GM18951 (cell line): ENCODE measurements at regions not wholly inside any gene's neighbourhood (a gene's known extent, or its start where the extent isn't known, plus 50 kb on each side); places are given as distances from the start of the nearest gene placed in this dataset.
"Not testable (repeated sequence)": the region's sequence is repeated elsewhere in the genome, so short reads cannot be mapped to it uniquely, and the experiment has no call there.

Source experiments
- POLR2A ChIP-seq: IDR thresholded peaks from 4 replicates; pipeline ENCODE4 v1.6.1; 2011; ENCODE audit warnings: mild to moderate bottlenecking; ENCODE audit not compliant: insufficient read length, insufficient read depth; ENCODE audit errors: extremely low read depth
- in situ Hi-C: fragments of 300-500 bp; cut with MboI; formaldehyde crosslinking; loops from one replicate; pipeline ENCODE4 v1.12.0; 2022; ENCODE audit warnings: low sequenced_read_pairs, mixed read lengths, inconsistent platforms; ENCODE audit not compliant: unreplicated experiment

- in situ Hi-C loops: no loop called here
- TF ChIP-seq POLR2A: no peak
Measured at GRCh38 chr1:168470901-168471431, 72.8 kb downstream of the XCL2 start.

DNA sequence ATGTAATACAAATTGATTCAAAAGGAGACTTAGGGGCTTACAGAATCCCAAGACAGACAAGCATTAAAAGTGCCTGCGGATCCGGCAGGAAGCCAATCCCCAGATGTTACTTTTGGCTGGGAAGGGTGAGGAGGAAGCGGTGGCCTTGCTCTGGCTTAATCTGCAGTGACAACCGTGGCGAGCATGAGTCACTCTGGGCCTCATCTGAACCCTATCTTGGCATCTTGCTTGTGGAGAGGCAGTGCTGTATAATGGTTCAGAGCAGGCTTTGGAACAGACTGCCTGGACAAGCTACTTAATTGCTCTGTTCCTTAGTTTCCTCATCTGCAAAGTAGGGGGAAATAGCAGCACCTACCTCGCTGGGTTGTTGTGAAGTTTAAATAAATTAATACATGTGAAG is 74.1 kb downstream of the XCL2 start:
- TF ChIP-seq POLR2A: no peak
- in situ Hi-C loops: no loop called here

DNA sequence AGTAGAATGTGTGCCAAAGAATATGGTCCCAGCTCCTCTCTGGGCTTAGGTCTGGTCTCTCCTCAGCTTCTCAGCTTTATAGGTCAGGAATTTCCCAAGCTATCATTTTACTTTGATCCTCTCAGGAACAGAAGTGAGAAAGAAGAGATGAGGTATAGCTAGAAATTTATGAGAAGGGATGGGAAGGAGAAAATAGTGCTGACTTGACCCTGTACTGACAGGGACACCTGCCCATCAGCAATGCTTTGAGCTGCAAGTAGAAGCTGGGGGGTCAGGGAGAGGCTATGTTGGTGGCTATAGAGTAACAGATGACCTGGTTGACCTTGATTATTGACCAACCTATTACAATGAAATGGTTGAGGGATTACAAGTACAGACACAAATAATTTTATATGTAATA is 75.0 kb downstream of the XCL2 start:
- in situ Hi-C loops: no loop called here
- no peak for TF ChIP-seq POLR2A

DNA sequence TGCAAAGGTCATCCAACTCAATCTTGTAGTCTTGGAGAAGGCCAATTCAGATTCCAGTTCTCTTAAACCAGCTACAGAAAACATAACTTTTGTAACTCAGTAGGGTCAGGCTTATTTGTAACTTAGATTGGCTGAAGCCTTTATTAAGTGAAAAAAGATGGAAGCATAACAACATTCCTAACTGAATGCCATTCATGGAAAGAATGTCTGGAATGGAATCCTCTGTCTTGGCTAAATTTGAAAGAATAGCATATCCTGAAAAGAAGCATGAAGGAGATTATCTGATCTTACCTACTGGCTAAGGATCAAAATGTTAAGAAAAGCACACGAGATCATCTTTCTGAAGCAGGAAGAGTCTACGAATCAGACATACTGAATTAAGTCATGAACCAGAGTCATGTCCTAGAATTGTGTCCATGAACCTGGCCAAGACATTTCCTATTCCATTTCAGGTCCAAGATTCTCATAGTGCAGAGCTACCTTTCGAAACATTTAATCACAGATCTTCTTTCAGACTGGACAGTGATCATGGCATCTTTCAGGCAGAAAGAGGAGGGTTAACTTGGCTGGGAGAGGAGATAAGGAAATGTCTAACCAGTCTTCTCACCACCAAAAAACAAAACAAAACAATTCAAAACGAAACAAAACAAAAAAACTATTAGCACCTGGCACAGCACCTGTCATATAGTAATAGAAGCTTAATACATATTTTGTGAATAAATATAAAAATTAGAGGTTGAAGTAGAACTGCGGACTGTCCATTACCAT is 75.6 kb downstream of the XCL2 start:
- in situ Hi-C loops: no loop called here
- TF ChIP-seq POLR2A: no peak

GRCh38 chr1:168467452-168467851 is 76.3 kb downstream of the XCL2 start:
- TF ChIP-seq POLR2A: no peak
- in situ Hi-C loops: no loop called here

DNA sequence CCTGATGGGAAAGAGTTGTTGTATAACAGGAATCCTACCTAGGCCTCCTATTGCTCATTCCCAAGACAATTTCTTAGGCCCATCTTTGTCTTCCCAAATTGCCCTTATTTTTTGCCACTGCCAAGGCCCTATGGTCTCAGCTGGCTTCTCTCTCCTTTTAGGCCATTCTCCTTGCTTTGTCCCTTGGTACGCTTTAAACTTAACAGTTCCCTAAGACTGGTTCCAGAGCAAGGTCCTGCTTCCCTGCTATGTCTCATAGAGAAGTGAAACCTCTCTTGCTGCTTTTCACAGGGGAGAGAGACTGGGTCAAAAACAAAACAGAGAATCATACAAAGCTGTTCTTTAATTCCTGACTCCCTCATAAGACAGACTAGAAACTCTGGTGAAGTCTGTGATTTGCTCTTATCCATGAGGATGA is 77.1 kb downstream of the XCL2 start:
- TF ChIP-seq POLR2A: no peak
- in situ Hi-C loops: no loop called here

GRCh38 chr1:168466092-168466713 is 77.6 kb downstream of the XCL2 start:
- in situ Hi-C loops: no loop called here
- TF ChIP-seq POLR2A: no peak

GRCh38 chr1:168461108-168461507 is 82.7 kb downstream of the XCL2 start:
- in situ Hi-C loops: not testable (repeated sequence)

DNA sequence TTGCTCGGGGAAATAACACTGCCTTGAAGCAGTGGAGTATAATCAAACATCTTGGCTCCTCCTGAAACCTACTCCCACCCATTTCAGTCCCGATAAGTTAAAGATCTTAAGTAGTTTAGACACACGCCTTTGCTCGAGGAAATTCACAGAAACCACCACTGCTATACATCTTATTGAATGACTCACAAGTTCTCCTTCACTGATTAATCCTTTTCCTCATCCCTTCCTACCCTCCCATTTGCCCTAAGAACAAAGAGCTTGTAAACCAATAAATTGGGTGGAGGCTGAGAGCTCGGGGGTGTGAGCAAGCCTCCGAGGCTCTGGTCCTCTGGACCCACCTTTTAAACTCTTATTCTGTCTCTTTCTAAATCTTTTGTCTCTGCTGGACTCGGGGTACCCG is 86.5 kb downstream of the XCL2 start:
- in situ Hi-C loops: not testable (repeated sequence)

- TF ChIP-seq POLR2A: no peak
- in situ Hi-C loops: no loop called here
Measured at GRCh38 chr1:168455764-168456163, 88.0 kb downstream of the XCL2 start.

- in situ Hi-C loops: no loop called here
- TF ChIP-seq POLR2A: no peak
Measured at GRCh38 chr1:168454211-168454815, 89.5 kb downstream of the XCL2 start.

GRCh38 chr1:168453056-168453455 is 90.7 kb downstream of the XCL2 start:
- in situ Hi-C loops: no loop called here
- TF ChIP-seq POLR2A: no peak

- in situ Hi-C loops: no loop called here
- TF ChIP-seq POLR2A: no peak
Measured at GRCh38 chr1:168452329-168452728, 91.5 kb downstream of the XCL2 start.

- in situ Hi-C loops: loop anchor here (10.0 kb wide), 1 partner anchor 117 kb away; no protein-coding TSS in a partner anchor
- TF ChIP-seq POLR2A: no peak
Measured at GRCh38 chr1:168447871-168448270, 95.9 kb downstream of the XCL2 start.

- no peak for TF ChIP-seq POLR2A
- in situ Hi-C loops: loop anchor here (10.0 kb wide), 1 partner anchor 119 kb away; no protein-coding TSS in a partner anchor
Measured at GRCh38 chr1:168446081-168446480, 97.7 kb downstream of the XCL2 start.
